ENCODE measurements at regions not wholly inside any gene's neighbourhood (a gene's known extent, or its start where the extent isn't known, plus 50 kb on each side); places are given as distances from the start of the nearest gene placed in this dataset.
A peak's percentile ranks its signal among the peaks of the same experiment; 100 is the strongest.
"Not testable (repeated sequence)": the region's sequence is repeated elsewhere in the genome, so short reads cannot be mapped to it uniquely, and the experiment has no call there.

DNA sequence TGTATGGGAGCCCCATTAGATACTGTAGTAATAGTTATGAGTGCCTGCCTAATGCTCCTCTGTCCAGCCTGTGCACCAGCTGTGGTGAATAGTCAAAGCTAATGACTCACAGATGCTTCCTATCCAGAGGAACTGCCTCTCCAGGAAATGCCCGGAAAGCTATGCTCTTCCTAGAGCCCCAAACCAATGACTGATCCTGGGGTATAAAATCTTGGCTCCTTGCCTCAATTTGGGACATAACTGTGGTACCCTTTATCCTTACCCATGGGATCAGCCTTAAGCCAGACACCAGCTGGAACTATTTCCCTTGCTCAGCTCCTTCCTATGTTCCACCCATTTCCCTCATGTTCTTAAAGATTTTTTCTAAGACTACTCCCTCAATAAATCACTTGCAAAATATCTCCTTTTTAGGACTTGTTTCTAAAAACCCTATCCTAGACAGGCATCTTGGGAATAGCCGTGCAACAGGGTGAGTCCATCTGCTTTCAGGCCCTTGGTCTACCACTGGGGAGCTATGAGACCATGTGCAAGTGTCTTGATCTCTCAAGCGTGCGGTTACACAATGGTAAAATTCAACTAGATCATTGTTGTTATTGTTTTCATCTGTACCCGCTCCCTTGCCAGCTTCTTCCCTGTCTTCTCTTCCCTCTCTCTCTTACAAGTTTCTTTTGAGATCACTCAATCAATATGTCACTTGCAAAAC, 283.7 kb downstream of the BTBD3 start:
- no peak for DNase-seq

DNA sequence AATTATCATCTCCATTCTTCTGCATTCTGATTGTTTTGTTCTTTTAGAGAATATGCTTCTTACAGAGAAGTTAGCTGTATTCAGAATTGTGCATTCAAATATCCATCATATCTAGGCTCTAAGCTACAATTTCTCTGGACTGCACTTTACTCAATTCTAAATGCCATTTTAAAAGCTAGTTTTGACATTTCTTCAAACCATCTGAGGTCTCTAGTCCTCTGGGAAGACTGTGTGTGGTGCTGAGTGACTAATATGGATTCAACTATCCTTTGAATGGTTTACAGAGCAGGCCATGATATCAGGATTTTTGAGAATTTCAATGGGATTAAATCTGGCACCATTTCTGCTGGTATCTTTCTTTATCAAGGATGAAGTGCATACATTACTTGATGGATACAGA, 285.7 kb downstream of the BTBD3 start:
- DNase-seq: no peak
- no peak for TF ChIP-seq GATA1 (IDR thresholded peaks at IDR 0.05; ENCODE audit: low read depth, low read length)
- no peak for TF ChIP-seq POLR2A (IDR thresholded peaks at IDR 0.05; ENCODE audit: low read length)

More for the DNA sequence above, 283.7 kb downstream of the BTBD3 start:
- TF ChIP-seq POLR2A (IDR thresholded peaks at IDR 0.05; ENCODE audit: low read length) (no peak), GATA1 (IDR thresholded peaks at IDR 0.05; ENCODE audit: low read depth, low read length) (no peak)

DNA sequence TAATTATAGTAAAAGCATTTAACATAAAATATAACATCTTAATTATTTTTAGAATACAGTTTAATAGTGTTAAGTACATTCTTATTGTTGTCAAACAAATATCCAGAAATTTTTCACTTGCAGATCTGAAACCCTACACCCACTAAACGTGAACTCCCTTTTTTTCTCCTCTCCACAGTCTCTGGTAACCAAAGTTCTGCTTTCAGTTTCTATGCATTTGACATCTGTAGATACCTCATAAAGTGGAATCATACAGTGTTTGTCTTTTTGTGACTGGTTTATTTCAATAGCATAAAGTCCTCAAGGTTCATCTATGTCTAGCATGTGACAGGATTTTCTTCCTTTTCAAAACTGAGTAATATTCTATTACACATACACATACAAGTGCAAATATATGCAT, 286.3 kb downstream of the BTBD3 start:
- DNase-seq: no peak
- TF ChIP-seq POLR2A (IDR thresholded peaks at IDR 0.05; ENCODE audit: low read length) (no peak), GATA1 (IDR thresholded peaks at IDR 0.05; ENCODE audit: low read depth, low read length) (no peak)

DNA sequence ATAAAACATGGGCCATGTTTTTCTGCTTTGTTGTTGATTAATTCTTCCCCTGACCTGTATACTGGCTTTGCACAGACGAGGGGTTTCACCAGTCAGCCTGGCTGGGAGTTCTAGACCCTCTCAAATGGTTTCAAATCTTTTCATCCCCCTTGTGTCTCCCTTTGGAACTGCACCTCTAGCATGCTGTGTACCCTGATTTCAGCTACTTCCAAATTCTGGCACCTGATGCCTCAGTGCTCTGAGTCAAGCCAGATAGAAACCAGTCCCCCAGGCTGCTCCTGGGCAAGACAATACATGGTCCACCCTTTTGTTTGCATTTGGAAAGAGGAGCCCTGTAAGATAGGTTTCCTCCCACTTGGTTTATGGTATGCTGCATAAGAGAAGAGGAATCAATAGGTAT, 290.2 kb downstream of the BTBD3 start:
- TF ChIP-seq GATA1 (IDR thresholded peaks at IDR 0.05; ENCODE audit: low read depth, low read length) (no peak), POLR2A (IDR thresholded peaks at IDR 0.05; ENCODE audit: low read length) (no peak)
- peak in 1 of 2 experiments; percentile 4 for DNase-seq

DNA sequence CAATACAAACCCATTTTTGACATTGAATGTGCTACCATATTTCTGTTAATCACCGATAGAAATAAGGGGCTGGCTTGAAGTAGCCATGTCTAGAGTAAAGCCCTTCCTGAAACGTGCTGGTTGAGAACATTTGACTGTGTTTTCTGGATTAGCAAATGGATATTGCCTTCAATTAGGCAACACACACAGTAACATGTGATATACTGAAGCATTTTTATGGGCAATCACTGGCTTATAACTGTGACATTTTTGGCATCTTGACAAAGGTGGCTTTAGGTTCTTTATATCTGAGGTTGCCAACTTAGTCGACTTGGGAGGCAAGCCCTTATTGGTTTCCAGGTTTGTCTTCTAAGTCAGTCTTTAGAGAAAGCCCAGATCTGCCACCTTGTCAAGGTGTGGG, 292.9 kb downstream of the BTBD3 start:
- DNase-seq: no peak
- no peak for TF ChIP-seq GATA1 (IDR thresholded peaks at IDR 0.05; ENCODE audit: low read depth, low read length)
- no peak for TF ChIP-seq POLR2A (IDR thresholded peaks at IDR 0.05; ENCODE audit: low read length)

DNA sequence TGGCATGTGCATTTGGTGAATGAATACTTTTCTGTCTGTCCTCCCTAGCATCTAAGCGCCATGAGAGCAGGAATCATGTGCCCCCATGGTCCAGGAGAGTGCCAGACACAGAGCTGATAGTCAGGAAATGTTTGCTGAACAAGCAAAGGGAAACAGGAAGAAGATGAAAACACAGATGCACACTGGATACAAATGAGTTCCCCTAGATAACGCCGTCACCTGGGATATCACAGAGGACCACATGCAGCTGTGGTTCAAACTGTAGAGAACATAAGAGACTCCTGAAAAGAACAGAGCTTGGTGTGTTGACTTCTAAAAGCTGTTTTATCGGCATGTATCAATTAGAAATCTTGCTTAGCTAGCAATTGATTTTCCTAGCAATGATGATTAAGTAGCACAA, 293.7 kb downstream of the BTBD3 start:
- no peak for DNase-seq
- no peak for TF ChIP-seq GATA1 (IDR thresholded peaks at IDR 0.05; ENCODE audit: low read depth, low read length)
- no peak for TF ChIP-seq POLR2A (IDR thresholded peaks at IDR 0.05; ENCODE audit: low read length)

DNA sequence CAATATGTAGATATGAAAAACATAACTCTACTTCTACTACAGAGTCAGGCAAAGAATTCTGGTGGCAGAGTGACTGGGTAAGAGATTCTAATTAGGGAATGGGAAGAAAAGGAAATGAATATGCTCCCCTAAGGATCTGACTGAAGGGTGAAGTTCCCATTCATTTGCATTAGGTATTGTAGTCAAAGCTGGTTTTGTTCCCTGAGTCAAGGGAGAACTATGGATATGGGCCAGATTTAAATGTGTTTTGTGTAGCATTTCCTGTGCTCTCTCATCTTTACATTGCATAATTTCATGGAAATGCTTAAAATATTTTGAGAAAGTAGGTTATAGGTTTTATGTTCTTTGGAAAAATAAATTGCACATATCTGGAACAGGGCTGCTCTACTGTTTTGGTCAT, 299.7 kb downstream of the BTBD3 start:
- TF ChIP-seq POLR2A (IDR thresholded peaks at IDR 0.05; ENCODE audit: low read length) (no peak), GATA1 (IDR thresholded peaks at IDR 0.05; ENCODE audit: low read depth, low read length) (no peak)
- DNase-seq: no peak

DNA sequence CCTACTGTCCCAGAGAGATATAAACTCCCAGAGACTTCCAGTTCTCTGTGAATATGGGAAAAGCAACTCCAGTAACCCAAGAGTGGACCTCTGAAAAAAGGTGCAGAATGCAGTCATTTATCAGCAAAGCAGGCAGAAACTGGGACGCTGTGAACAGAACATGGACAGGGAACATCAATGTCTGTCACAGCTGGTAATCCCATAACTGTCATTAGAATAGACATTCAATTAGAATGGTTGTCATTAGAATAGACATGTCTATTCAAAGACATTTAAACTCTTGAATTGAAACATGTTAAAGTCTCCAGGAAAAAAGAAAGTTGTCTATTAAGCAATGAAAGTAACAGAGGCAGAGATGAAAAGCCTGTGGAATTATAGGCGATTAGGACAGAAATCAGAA, 302.1 kb downstream of the BTBD3 start:
- TF ChIP-seq GATA1 (IDR thresholded peaks at IDR 0.05; ENCODE audit: low read depth, low read length) (no peak), POLR2A (IDR thresholded peaks at IDR 0.05; ENCODE audit: low read length) (no peak)
- DNase-seq: no peak

DNA sequence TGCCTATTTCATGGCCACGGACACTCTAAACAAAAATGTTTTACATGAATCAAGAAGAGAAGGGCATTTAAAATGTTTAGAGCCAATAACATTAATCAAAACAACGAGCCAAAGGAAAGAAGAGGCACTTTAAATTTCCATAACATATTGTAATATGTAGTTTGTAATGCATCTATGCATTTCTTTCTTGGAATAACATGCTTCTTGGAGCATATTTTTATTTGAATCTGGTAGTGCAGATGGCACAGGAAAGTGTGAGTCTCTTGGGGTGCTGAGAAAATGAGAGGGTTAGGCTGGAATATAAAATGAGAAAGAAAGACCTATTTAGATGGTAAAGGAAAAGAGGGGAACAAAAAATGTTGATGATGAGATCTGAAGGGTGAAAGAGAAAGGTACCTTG, 305.4 kb downstream of the BTBD3 start:
- DNase-seq: no peak
- no peak for TF ChIP-seq GATA1 (IDR thresholded peaks at IDR 0.05; ENCODE audit: low read depth, low read length)
- no peak for TF ChIP-seq POLR2A (IDR thresholded peaks at IDR 0.05; ENCODE audit: low read length)

DNA sequence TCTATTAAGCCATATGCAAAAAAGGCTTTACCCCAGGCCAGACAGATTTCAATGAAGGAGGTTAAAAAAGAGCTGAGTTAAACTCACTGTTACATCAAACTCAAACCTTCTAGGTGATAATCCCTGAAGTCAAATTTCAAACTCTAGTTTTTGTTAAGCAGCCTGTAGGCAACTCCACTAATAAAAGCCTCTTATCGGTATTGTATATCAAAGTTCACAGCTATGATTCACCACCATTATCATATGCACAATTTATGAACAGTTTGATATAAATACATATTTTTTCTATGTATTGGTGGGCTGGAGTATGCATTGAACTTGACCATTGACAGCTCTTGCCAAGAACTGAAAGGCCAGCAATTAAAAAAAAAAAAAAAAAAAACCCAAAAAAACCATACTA, 308.2 kb downstream of the BTBD3 start:
- TF ChIP-seq POLR2A (IDR thresholded peaks at IDR 0.05; ENCODE audit: low read length) (no peak), GATA1 (IDR thresholded peaks at IDR 0.05; ENCODE audit: low read depth, low read length) (no peak)
- DNase-seq: no peak

DNA sequence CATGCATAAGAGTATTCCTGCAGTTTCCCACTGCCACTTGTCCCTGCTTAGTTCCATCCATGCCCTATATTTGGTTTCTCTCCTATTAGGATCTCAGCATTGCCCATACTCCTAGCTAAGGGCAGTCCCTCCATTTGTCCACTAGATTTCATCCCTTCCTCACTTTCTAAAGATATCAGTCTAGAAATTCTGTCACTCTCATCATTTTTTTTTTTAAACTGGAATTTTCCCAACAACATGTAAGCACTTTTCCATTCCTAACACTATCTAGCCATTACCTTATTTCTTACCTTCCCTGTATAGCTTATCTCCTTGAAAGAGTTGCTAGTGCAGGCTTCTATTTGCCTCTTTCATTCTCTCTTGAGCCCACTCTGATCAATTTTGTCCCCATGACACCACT, 312.2 kb downstream of the BTBD3 start:
- DNase-seq: no peak
- TF ChIP-seq POLR2A (IDR thresholded peaks at IDR 0.05; ENCODE audit: low read length) (no peak), GATA1 (IDR thresholded peaks at IDR 0.05; ENCODE audit: low read depth, low read length) (no peak)

DNA sequence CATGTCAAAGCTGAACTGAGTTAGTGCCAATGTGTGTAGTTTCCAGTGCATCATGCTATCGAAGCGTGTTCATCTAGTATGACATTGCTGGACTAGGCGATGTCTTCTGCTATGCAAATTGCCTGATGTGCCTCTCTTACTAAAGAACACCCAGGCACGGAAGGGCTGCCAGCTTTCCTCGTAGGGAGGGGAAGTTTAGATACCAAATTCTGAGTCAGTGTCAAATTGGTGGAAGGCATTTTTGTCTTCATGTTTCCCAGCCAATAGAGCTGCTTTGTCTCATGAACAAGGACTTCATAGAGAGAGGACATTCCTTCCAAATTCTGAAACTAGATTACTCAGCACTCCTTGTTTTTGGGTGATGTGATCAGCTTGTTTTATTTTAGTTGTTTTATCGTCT, 320.1 kb downstream of the BTBD3 start:
- no peak for DNase-seq
- no peak for TF ChIP-seq POLR2A (IDR thresholded peaks at IDR 0.05; ENCODE audit: low read length)
- no peak for TF ChIP-seq GATA1 (IDR thresholded peaks at IDR 0.05; ENCODE audit: low read depth, low read length)

DNA sequence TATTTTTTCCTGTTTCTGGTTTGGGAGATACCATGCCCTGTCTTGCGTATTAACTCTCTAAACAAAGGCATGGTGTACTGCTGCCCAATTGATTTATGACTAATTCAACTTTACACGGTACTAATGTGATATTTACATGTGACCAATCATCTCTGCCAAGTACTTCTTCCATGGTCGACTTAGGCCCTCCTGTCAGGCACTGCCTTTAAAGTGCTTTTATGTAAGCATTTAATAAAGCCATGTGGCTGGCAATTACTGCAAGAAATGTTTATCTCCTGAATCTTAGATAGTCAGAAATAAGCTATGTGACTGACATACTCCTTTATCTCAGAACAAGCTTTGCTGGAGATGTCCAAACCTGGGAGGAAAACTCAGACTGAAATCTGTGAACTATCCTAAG, 323.4 kb downstream of the BTBD3 start:
- DNase-seq: no peak
- TF ChIP-seq POLR2A (IDR thresholded peaks at IDR 0.05; ENCODE audit: low read length): no peak
- no peak for TF ChIP-seq GATA1 (IDR thresholded peaks at IDR 0.05; ENCODE audit: low read depth, low read length)

DNA sequence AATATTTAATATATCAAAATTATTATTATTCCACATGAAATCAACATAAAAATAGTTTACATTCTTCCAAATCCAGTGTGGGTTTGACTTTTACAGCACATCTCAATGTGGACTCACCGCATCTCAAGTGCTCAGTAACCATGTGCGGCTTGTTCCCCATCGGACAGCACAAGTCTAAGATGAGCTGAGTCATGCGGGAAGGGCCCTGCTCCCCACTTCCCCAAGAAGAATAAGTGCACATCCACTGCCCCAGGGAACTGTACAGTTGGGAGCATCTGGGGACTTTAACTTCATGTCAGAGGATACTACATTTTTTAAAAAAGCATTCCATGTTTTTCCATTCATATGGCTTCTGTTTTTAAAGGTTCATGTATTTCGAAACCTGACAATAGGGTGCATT, 325.6 kb downstream of the BTBD3 start:
- TF ChIP-seq POLR2A (IDR thresholded peaks at IDR 0.05; ENCODE audit: low read length) (no peak), GATA1 (IDR thresholded peaks at IDR 0.05; ENCODE audit: low read depth, low read length) (no peak)
- no peak for DNase-seq

DNA sequence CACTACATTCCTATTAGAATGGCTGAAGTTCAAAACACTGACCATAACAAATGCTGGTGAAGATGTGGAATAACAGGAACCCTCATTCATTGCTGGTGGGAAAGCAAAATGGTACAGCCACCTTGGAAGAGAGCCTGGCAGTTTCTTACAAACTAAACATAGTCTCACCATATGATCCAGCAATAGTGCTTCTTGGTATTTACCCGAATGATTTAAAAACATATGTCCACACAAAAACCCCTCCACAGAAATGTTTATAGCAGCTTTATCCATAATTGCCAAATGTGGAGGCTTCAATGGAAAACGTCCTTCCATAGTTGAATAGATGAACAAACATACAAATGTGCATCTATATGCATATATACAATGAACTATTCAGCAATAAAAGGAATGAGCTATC, 330.8 kb downstream of the BTBD3 start:
- TF ChIP-seq POLR2A (IDR thresholded peaks at IDR 0.05; ENCODE audit: low read length): no peak
- TF ChIP-seq GATA1 (IDR thresholded peaks at IDR 0.05; ENCODE audit: low read depth, low read length): no peak
- no peak for DNase-seq

DNA sequence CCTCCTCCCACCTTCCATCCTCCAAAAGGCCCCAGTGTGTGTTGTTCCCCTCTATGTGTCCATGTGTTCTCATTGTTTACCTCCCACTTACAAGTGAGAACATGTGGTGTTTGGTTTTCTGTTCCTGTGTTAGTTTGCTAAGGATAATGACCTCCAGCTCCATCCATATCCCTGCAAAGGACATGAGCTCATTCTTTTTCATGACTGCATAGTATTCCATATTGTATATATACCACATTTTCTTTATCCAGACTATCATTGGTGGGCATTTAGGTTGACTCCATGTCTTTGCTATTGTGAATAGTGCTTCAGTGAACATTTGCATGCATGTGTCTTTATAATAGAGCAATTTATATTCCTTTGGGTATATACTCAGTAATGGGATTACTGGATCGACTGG, 333.0 kb downstream of the BTBD3 start:
- DNase-seq: not testable (repeated sequence)
